ENCODE measurements at regions not wholly inside any gene's neighbourhood (a gene's known extent, or its start where the extent isn't known, plus 50 kb on each side); places are given as distances from the start of the nearest gene placed in this dataset.
A peak's percentile ranks its signal among the peaks of the same experiment; 100 is the strongest.

DNA sequence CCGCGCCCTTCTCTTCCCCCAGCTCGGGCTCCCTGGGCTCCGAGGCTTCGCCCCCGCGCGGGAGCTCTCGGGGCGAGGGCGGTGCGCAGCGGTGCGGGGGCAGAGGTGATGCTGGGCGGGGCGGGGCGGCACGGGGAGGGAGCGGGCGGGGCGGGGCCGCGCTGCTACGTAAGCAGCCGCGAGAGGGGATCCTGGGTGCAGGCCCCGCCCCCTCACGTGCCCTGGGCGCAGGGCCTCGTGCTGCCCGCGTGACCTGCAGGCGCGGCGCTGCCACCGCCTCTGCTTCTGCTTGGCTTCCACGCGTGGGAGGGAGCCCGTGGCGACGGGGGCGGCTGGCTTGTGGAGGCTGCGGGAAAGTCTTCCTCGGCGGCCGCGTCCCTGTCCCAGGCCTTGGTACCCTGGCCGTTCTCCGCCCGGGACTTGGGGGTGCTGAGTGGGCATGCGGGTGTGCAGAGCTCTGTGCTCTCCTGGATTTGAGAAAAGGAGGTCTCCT is 132.6 kb upstream of the HSD17B12 start:
- in situ Hi-C loops (cut with MboI; ENCODE audit: low sequenced_read_pairs): no loop called here
- Histone ChIP-seq H2BK120ac (ENCODE audit: low read depth, low read length) (no peak overlapping the region), H3K18ac (ENCODE audit: low read depth, low read length) (no peak overlapping the region), H3K36me3 (ENCODE audit: control insufficient read depth, insufficient read depth, low read length) (no peaks in the 10 kb centered on the region), H3K4ac (ENCODE audit: low read depth, low read length) (no peak overlapping the region), H3K14ac (replicated peaks; ENCODE audit: low read depth, low read length) (no peak overlapping the region), H2AK9ac (replicated peaks; ENCODE audit: low read depth, low read length, poor library complexity) (no peak overlapping the region), H3K23ac (ENCODE audit: low read depth, low read length) (no peak overlapping the region), H4K20me1 (ENCODE audit: insufficient read depth, low read length) (no peaks in the 10 kb centered on the region), H3K27me3 (ENCODE audit: control insufficient read depth, insufficient read depth, low read length) (peaks cover 37% of the 10 kb centered on the region), H4K8ac (ENCODE audit: low read depth in 2 of 2, low read length in 2 of 2) (no peak overlapping the region), H4K5ac (ENCODE audit: low read depth, low read length) (no peak overlapping the region), H3K9me1 (ENCODE audit: insufficient read depth, low read length) (no peaks in the 10 kb centered on the region), H3K56ac (ENCODE audit: extremely low read depth, insufficient read depth, low read length) (no peak overlapping the region), H3K79me1 (ENCODE audit: low read depth in 1 of 2, low read length in 2 of 2) (no peaks in the 10 kb centered on the region), H2AK5ac (ENCODE audit: low read depth, low read length) (no peak overlapping the region), H2AFZ (replicated peaks; ENCODE audit: low read length, poor library complexity) (peak overlapping the region; percentile 75), H3K4me1 (ENCODE audit: control insufficient read depth, insufficient read depth, low read length) (no peaks in the 10 kb centered on the region), H3K9ac (ENCODE audit: low read depth, low read length) (no peak overlapping the region), H3K27ac (ENCODE audit: insufficient read depth, low read length) (no peak overlapping the region), H2BK20ac (ENCODE audit: low read depth, low read length) (no peak overlapping the region), H3K4me3 (ENCODE audit: insufficient read depth, low read depth, low read length) (no peak overlapping the region), H3K4me2 (ENCODE audit: low read depth, low read length) (no peak overlapping the region), H2BK15ac (ENCODE audit: low read depth, low read length) (no peak overlapping the region), H4K91ac (ENCODE audit: insufficient read depth, low read depth, low read length) (no peak overlapping the region), H2BK5ac (ENCODE audit: low read depth, low read length, poor library complexity, severe bottlenecking) (no peak overlapping the region), H3K9me3 (ENCODE audit: control insufficient read depth, insufficient read depth, low read length) (no peaks in the 10 kb centered on the region)
- no peak for DNase-seq
- no TSS peak for BruUV-seq (replicated peaks)
- ChIA-PET CTCF (no interaction called here), POLR2A (ENCODE audit: unreplicated experiment) (no interaction called here)
- 15% methylated on average over 16 of the region's 51 CpGs; no CpG with 5 or more reads in 1 of the 2 experiments for WGBS, 2 experiments (ENCODE audit: extremely low coverage in 2 of 2, insufficient read length in 1 of 2)
- intact Hi-C loops (cut with micrococcal nuclease): no loop called here
- dilution Hi-C loops (cut with HindIII; ENCODE audit: low sequenced_read_pairs, unreplicated experiment): no loop called here
- TF ChIP-seq BHLHE40 (IDR thresholded peaks at IDR 0.05; ENCODE audit: low read depth, low read length): peak; percentile 68
- TF ChIP-seq, protein P1, sequence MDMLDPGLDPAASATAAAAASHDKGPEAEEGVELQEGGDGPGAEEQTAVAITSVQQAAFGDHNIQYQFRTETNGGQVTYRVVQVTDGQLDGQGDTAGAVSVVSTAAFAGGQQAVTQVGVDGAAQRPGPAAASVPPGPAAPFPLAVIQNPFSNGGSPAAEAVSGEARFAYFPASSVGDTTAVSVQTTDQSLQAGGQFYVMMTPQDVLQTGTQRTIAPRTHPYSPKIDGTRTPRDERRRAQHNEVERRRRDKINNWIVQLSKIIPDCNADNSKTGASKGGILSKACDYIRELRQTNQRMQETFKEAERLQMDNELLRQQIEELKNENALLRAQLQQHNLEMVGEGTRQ (IDR thresholded peaks at IDR 0.05; ENCODE audit: low read depth, low read length): peak; percentile 48; the same call in 1 of the 2 replicates
- no peak for TF ChIP-seq MAFK (IDR thresholded peaks at IDR 0.05; ENCODE audit: low read depth, low read length)
- TF ChIP-seq RFX5 (IDR thresholded peaks at IDR 0.05; ENCODE audit: low read depth, low read length): no peak
- TF ChIP-seq POLR2A (IDR thresholded peaks at IDR 0.05; ENCODE audit: low read depth, low read length): no peak
- peak; percentile 37; the same call in 1 of the 2 replicates for ATAC-seq (ENCODE audit: low read depth)

All from IMR-90 (cell line).